ENCODE measurements at regions not wholly inside any gene's neighbourhood (a gene's known extent, or its start where the extent isn't known, plus 50 kb on each side); places are given as distances from the start of the nearest gene placed in this dataset.
A peak's percentile ranks its signal among the peaks of the same experiment; 100 is the strongest.

DNA sequence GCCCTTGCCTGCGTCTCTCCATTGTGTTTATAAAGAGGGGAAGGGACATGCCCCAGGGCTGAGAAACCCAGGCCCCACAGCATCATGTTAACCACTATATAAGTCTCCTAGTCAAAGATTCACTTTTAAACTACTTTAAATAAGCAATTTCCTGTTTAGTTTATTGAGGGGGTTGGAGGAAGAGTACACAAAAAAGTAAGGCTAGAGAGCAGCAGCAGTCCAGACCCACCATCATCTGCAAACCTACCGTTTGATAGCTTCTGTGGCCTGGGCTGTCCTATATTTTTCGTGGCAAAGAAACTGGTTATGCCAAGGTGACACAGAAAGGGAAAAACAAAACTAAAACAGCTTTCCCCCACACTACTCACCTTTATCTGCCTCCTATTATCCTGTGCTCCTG lies 646.1 kb downstream of the IRS1 start:
- no peak overlapping the region for H3K4me3 ChIP-seq (replicated peaks in 1 of 3; ENCODE audit: insufficient read depth in 1 of 3, low read depth in 2 of 3, low read length in 3 of 3)
- POLR2A ChIA-PET = no interaction called here
- peak overlapping the region; percentile 85 for H2AFZ ChIP-seq (ENCODE audit: low read length)
- DNase-seq (ENCODE audit: low spot score) = no peak
- no peak overlapping the region for H3K27ac ChIP-seq (ENCODE audit: extremely low read length, insufficient read depth, low read length)
- no peaks in the 10 kb centered on the region for H3K9me3 ChIP-seq (ENCODE audit: low read length)
- no peaks in the 10 kb centered on the region for H3K36me3 ChIP-seq (replicated peaks in 1 of 2; ENCODE audit: control insufficient read depth in 1 of 2, insufficient read depth in 2 of 2, low read length in 2 of 2)
- H3K27me3 ChIP-seq (ENCODE audit: control insufficient read depth in 1 of 2, insufficient read depth in 2 of 2, low read length in 2 of 2) = no peaks in the 10 kb centered on the region
- H4K20me1 ChIP-seq (ENCODE audit: insufficient read depth, low read length) = no peaks in the 10 kb centered on the region
- BruUV-seq (replicated peaks) = no TSS peak
- intact Hi-C loops (cut with micrococcal nuclease; ENCODE audit: unreplicated experiment) (no loop called here), in situ Hi-C loops (cut with HindIII; ENCODE audit: extremely low pct_ligation_motif_present, low pct_unique_long_range_greater_than_20kb) (no loop called here)
- ATAC-seq = no peak
- H3K79me2 ChIP-seq (ENCODE audit: insufficient read depth, low read length) = no peaks in the 10 kb centered on the region
- no peak for FAIRE-seq
- H3K9ac ChIP-seq (ENCODE audit: insufficient read depth, low read depth, low read length) = 0 out of 2 replicates have a peak overlapping the region, but pooled peaks have one; percentile 27
- H3K4me1 ChIP-seq (ENCODE audit: insufficient read depth, low read length) = peaks cover 54% of the 10 kb centered on the region
- TF ChIP-seq NFE2 (CRISPR knock-in tag; IDR thresholded peaks at IDR 0.05) (no peak), ZNF3 (CRISPR knock-in tag; IDR thresholded peaks at IDR 0.05) (no peak), RXRB (CRISPR knock-in tag; IDR thresholded peaks at IDR 0.05; ENCODE audit: borderline replicate concordance) (0 out of 2 replicates have a peak, but pooled peaks have one; percentile 22), ZNF589 (CRISPR knock-in tag; conservative IDR thresholded peaks at IDR 0.05) (no peak), HIVEP1 (CRISPR knock-in tag; IDR thresholded peaks at IDR 0.05) (no peak), POGZ (CRISPR knock-in tag; IDR thresholded peaks at IDR 0.05) (peak; percentile 72), PHF20 (CRISPR knock-in tag; IDR thresholded peaks at IDR 0.05) (no peak)
- TF ChIP-seq, protein P1, sequence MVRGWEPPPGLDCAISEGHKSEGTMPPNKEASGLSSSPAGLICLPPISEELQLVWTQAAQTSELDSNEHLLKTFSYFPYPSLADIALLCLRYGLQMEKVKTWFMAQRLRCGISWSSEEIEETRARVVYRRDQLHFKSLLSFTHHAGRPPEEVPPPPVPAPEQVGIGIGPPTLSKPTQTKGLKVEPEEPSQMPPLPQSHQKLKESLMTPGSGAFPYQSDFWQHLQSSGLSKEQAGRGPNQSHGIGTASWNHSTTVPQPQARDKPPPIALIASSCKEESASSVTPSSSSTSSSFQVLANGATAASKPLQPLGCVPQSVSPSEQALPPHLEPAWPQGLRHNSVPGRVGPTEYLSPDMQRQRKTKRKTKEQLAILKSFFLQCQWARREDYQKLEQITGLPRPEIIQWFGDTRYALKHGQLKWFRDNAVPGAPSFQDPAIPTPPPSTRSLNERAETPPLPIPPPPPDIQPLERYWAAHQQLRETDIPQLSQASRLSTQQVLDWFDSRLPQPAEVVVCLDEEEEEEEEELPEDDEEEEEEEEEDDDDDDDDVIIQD (CRISPR knock-in tag; IDR thresholded peaks at IDR 0.05; ENCODE audit: low read depth) = peak; percentile 73; the same call in 1 of the 2 replicates
- TF ChIP-seq, protein P2, sequence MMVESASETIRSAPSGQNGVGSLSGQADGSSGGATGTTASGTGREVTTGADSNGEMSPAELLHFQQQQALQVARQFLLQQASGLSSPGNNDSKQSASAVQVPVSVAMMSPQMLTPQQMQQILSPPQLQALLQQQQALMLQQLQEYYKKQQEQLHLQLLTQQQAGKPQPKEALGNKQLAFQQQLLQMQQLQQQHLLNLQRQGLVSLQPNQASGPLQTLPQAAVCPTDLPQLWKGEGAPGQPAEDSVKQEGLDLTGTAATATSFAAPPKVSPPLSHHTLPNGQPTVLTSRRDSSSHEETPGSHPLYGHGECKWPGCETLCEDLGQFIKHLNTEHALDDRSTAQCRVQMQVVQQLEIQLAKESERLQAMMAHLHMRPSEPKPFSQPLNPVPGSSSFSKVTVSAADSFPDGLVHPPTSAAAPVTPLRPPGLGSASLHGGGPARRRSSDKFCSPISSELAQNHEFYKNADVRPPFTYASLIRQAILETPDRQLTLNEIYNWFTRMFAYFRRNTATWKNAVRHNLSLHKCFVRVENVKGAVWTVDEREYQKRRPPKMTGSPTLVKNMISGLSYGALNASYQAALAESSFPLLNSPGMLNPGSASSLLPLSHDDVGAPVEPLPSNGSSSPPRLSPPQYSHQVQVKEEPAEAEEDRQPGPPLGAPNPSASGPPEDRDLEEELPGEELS (CRISPR knock-in tag; IDR thresholded peaks at IDR 0.05) = no peak
- H3K4me2 ChIP-seq (ENCODE audit: low read depth, low read length) = no peak overlapping the region
- CTCF ChIA-PET (ENCODE audit: low intra/inter-chr PET ratio, low total read pairs) = no interaction called here
- WGBS (ENCODE audit: low lambda C conversion rate) = 86% methylated on average over 3 of the region's 3 CpGs
